SU-DHL-6 (cell line): ENCODE measurements at regions not wholly inside any gene's neighbourhood (a gene's known extent, or its start where the extent isn't known, plus 50 kb on each side); places are given as distances from the start of the nearest gene placed in this dataset.

ENCODE experiments used
- EZH2phosphoT487 ChIP-seq: fragments of 200-600 bp; sonication (generic), shearing (Covaris generic); conservative IDR thresholded peaks from 2 replicates; pipeline ENCODE4 v1.6.1; 2018; ENCODE audit warnings: mild to moderate bottlenecking, antibody characterized with exemption, low read length, moderate library complexity, mixed read lengths
- TF ChIP-seq, protein P1 (sequence below): fragments of 200-600 bp; sonication (generic); IDR thresholded peaks from one replicate; pipeline ENCODE4 v1.5.1; 2017; ENCODE audit warnings: antibody characterized with exemption, mild to moderate bottlenecking, low read length, moderate library complexity; ENCODE audit not compliant: insufficient read depth, poor library complexity, severe bottlenecking

DNA sequence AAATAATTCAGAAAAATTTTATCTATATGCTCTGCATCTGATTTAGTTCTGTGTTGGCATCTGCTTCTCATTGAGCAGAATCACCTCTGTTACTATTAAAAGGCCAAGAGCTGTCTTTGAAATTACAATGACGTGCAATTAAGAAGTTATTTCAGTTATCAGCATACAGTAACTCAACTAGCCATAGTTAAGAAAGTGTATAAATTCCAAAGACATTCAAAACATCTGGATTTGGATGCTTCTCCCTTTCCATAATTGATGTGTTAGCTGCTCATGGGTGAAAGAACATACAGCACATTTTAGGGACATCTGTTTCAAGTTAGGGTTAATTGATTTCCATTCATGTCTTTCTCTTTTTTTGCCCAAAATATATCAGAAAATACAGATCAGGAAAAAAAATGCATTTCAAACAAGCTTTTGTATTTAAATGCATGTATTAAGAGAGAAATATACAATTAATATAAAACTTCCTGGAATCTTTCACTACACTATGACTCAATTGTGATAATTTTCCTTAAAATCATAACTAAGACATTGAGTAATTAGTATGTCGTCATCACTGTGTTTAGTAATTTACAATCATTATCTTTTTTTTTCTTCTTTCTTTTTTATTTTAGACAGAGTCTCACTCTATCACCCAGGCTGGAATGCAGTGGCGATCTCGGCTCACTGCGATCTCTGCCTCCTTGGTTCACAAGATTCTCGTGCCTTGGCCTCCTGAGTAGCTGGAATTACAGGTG, 82.7 kb upstream of the MBNL1 start:
- TF ChIP-seq, protein P1, sequence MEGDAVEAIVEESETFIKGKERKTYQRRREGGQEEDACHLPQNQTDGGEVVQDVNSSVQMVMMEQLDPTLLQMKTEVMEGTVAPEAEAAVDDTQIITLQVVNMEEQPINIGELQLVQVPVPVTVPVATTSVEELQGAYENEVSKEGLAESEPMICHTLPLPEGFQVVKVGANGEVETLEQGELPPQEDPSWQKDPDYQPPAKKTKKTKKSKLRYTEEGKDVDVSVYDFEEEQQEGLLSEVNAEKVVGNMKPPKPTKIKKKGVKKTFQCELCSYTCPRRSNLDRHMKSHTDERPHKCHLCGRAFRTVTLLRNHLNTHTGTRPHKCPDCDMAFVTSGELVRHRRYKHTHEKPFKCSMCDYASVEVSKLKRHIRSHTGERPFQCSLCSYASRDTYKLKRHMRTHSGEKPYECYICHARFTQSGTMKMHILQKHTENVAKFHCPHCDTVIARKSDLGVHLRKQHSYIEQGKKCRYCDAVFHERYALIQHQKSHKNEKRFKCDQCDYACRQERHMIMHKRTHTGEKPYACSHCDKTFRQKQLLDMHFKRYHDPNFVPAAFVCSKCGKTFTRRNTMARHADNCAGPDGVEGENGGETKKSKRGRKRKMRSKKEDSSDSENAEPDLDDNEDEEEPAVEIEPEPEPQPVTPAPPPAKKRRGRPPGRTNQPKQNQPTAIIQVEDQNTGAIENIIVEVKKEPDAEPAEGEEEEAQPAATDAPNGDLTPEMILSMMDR: no peak
- no peak for TF ChIP-seq EZH2phosphoT487
